Suprapubic skin (tissue), 4 donors: ENCODE measurements at regions not wholly inside any gene's neighbourhood (a gene's known extent, or its start where the extent isn't known, plus 50 kb on each side); places are given as distances from the start of the nearest gene placed in this dataset.

Source experiments
- POLR2A ChIP-seq, 2 donors: fragments of 450-650 bp; IDR thresholded peaks; one replicate each; pipeline ENCODE4 v1.6.1; 2017; ENCODE audit warnings: antibody characterized with exemption in 2 of 2, mild to moderate bottlenecking in 2 of 2, moderate library complexity in 2 of 2
- POLR2AphosphoS5 ChIP-seq, 3 donors: sonication (generic); formaldehyde crosslinking; IDR thresholded peaks; one replicate each; pipeline ENCODE4 v1.6.1; 2017; ENCODE audit warnings: antibody characterized with exemption in 3 of 3
- TF ChIP-seq, protein P1 (sequence below), 2 donors: fragments of 200-600 bp in 1 of 2; fragments of 450-650 bp in 1 of 2; sonication (generic) in 1 of 2; IDR thresholded peaks; one replicate each; pipeline ENCODE4 v1.5.1; 2016 to 2019; ENCODE audit warnings: antibody characterized with exemption in 2 of 2, mild to moderate bottlenecking in 1 of 2, moderate library complexity in 1 of 2

DNA sequence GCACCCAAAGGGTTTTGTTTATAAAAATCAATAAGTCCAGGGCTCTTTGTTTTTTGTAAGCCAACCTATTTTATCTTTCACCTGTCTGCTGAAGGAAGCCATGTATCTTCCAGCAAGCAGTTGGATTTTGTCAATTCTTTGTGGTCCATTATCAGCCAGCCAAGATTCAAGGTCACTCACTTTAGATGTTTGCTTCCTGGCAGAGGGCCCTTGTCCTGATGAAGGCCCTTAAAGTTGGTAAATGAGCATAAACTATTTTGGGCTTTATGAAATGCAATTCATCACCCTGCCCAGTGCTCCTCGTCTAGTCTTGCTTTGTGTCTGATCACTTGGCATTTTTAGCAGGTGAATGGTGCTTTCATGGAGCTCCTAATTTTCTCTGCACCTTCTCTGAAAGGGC lies 1004.2 kb downstream of the GRID1 start:
- TF ChIP-seq POLR2A (IDR thresholded peaks at IDR 0.05) (no peak), POLR2AphosphoS5 (IDR thresholded peaks at IDR 0.05) (no peak)
- TF ChIP-seq, protein P1, sequence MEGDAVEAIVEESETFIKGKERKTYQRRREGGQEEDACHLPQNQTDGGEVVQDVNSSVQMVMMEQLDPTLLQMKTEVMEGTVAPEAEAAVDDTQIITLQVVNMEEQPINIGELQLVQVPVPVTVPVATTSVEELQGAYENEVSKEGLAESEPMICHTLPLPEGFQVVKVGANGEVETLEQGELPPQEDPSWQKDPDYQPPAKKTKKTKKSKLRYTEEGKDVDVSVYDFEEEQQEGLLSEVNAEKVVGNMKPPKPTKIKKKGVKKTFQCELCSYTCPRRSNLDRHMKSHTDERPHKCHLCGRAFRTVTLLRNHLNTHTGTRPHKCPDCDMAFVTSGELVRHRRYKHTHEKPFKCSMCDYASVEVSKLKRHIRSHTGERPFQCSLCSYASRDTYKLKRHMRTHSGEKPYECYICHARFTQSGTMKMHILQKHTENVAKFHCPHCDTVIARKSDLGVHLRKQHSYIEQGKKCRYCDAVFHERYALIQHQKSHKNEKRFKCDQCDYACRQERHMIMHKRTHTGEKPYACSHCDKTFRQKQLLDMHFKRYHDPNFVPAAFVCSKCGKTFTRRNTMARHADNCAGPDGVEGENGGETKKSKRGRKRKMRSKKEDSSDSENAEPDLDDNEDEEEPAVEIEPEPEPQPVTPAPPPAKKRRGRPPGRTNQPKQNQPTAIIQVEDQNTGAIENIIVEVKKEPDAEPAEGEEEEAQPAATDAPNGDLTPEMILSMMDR (IDR thresholded peaks at IDR 0.05) = no peak
